B cell (primary cell): ENCODE measurements at regions not wholly inside any gene's neighbourhood (a gene's known extent, or its start where the extent isn't known, plus 50 kb on each side); places are given as distances from the start of the nearest gene placed in this dataset.

Experiments
- ATAC-seq: fragments of 200-7000 bp; cut with Tn5 transposase; one replicate; pipeline ENCODE4 v1.10.0; 2021; ENCODE audit warnings: low read depth, mild to moderate bottlenecking, moderate number of reproducible peaks, moderate library complexity
- CTCF ChIA-PET: fragments of 350-600 bp; sonication (Branson Sonifier 250); formaldehyde crosslinking; loops from one replicate; lab custom pipeline; 2021; ENCODE audit warnings: antibody characterized with exemption, inconsistent platforms; lab: Charles Lee
- POLR2A ChIA-PET: fragments of 350-600 bp; sonication (Branson Sonifier 250); formaldehyde crosslinking; loops from one replicate; lab custom pipeline; 2021; ENCODE audit warnings: antibody characterized with exemption; lab: Charles Lee
- DNase-seq: peaks from one replicate; pipeline ENCODE4 v3.0.0; 2013
- H2AFZ ChIP-seq: 2 replicates; pipeline ENCODE4 v1.6.1; 2012; ENCODE audit warnings: mild to moderate bottlenecking, low read depth, low read length; ENCODE audit not compliant: insufficient read depth, poor library complexity, severe bottlenecking
- H3K27ac ChIP-seq, 2 donors: 1 replicate in 1 of 2; 2 replicates in 1 of 2; pipeline ENCODE4 v1.5.1; 2012 to 2013; ENCODE audit warnings: low read length in 2 of 2, mild to moderate bottlenecking in 2 of 2, moderate library complexity in 1 of 2
- H3K27me3 ChIP-seq, 4 experiments: fragments of 200-600 bp in 1 of 4; sonication (generic) in 1 of 4; replicated peaks in 1 of 4; 1 replicate in 2 of 4; 2 replicates in 2 of 4; pipeline versions ENCODE4 v1.6.1 to v1.7.0; 2013 to 2016; ENCODE audit warnings: low read length in 3 of 4, mild to moderate bottlenecking in 2 of 4, mixed read lengths in 1 of 4, moderate library complexity in 1 of 4; ENCODE audit not compliant: insufficient read depth in 4 of 4, control insufficient read depth in 3 of 4; ENCODE audit errors: control extremely low read depth in 1 of 4
- H3K36me3 ChIP-seq, 2 experiments: replicated peaks in 1 of 2; 1 replicate in 1 of 2; 2 replicates in 1 of 2; pipeline versions ENCODE4 v1.6.1 to v1.7.1; 2013; ENCODE audit warnings: low read length in 1 of 2; ENCODE audit not compliant: insufficient read depth in 2 of 2, control insufficient read depth in 1 of 2; ENCODE audit errors: control extremely low read depth in 1 of 2, extremely low read depth in 1 of 2
- H3K4me1 ChIP-seq, 2 donors: fragments of 200-600 bp in 1 of 2; sonication (generic) in 1 of 2; 1 replicate in 1 of 2; 2 replicates in 1 of 2; pipeline versions ENCODE4 v1.5.1 to v1.6.1; 2013 to 2017; ENCODE audit warnings: low read length in 2 of 2; ENCODE audit not compliant: control insufficient read depth in 2 of 2, insufficient read depth in 2 of 2
- H3K4me2 ChIP-seq: replicated peaks from 2 replicates; pipeline ENCODE3; 2012; ENCODE audit warnings: mild to moderate bottlenecking, low read depth, low read length; ENCODE audit not compliant: poor library complexity, severe bottlenecking
- H3K4me3 ChIP-seq, 5 experiments: fragments of 200-600 bp in 1 of 5; sonication (generic) in 1 of 5; 1 replicate in 3 of 5; 2 replicates in 2 of 5; pipeline versions ENCODE4 v1.5.1 to v1.7.0; 2011 to 2016; ENCODE audit warnings: low read length in 4 of 5, mild to moderate bottlenecking in 4 of 5, low read depth in 2 of 5, control low read depth in 1 of 5, moderate library complexity in 1 of 5; ENCODE audit not compliant: insufficient read depth in 1 of 5; ENCODE audit errors: control extremely low read depth in 1 of 5, extremely low read depth in 1 of 5
- H3K79me2 ChIP-seq: fragments of 200-600 bp; sonication (generic); one replicate; pipeline ENCODE4 v1.6.0; 2016; ENCODE audit warnings: low read length; ENCODE audit not compliant: control insufficient read depth, insufficient read depth
- H3K9ac ChIP-seq: fragments of 200-600 bp; sonication (generic); 2 replicates; pipeline ENCODE4 v1.6.1; 2017; ENCODE audit warnings: mild to moderate bottlenecking, low read length, moderate library complexity
- H3K9me3 ChIP-seq, 3 donors: one replicate each; pipeline versions ENCODE4 v1.6.1 to v1.7.1; 2013; ENCODE audit warnings: low read length in 2 of 3; ENCODE audit not compliant: control insufficient read depth in 2 of 3, insufficient read depth in 1 of 3; ENCODE audit errors: control extremely low read depth in 1 of 3
- H4K20me1 ChIP-seq: 2 replicates; pipeline ENCODE4 v1.6.0; 2012; ENCODE audit warnings: mild to moderate bottlenecking, low read length; ENCODE audit not compliant: insufficient read depth, control insufficient read depth, poor library complexity, severe bottlenecking
- H3K27ac Mint-ChIP-seq: one replicate; pipeline ENCODE4 v1.8.0; 2021; ENCODE audit warnings: mixed read lengths
- H3K27me3 Mint-ChIP-seq: one replicate; pipeline ENCODE4 v1.8.0; 2021; ENCODE audit warnings: mixed read lengths
- H3K4me1 Mint-ChIP-seq: one replicate; pipeline ENCODE4 v1.8.0; 2021; ENCODE audit warnings: mixed read lengths
- H3K4me3 Mint-ChIP-seq: one replicate; pipeline ENCODE4 v1.8.0; 2021; ENCODE audit warnings: mixed read lengths
- H3K9me3 Mint-ChIP-seq: one replicate; pipeline ENCODE4 v1.8.0; 2022; ENCODE audit warnings: mixed read lengths; ENCODE audit not compliant: insufficient read depth
- EZH2 ChIP-seq: IDR thresholded peaks from 2 replicates; pipeline ENCODE4 v1.6.1; 2012; ENCODE audit warnings: borderline replicate concordance, low read depth, mild to moderate bottlenecking, moderate library complexity, low read length; ENCODE audit not compliant: insufficient read depth, poor library complexity, severe bottlenecking
- WGBS: methylation state at CpG from one replicate; pipeline ENCODE4 v1.1.5; 2013; ENCODE audit warnings: missing lambda C conversion rate; ENCODE audit not compliant: insufficient coverage; 5-methylcytosine and 5-hydroxymethylcytosine counted together
- intact Hi-C: fragments of 100-400 bp; cut with micrococcal nuclease; formaldehyde crosslinking; loops from one replicate; pipeline ENCODE4 v1.10.0; 2022
- TF ChIP-seq, protein P1 (sequence below): fragments of 200-600 bp; IDR thresholded peaks from one replicate; pipeline ENCODE4 v1.8.0; 2022; ENCODE audit warnings: antibody characterized with exemption, mild to moderate bottlenecking

GRCh38 chr9:22855980-22856379 is 409.4 kb downstream of the DMRTA1 start:
- H2AFZ ChIP-seq, result no peak overlapping the region
- H3K27me3 ChIP-seq, result no peaks in the 10 kb centered on the region
- H3K9ac ChIP-seq, result no peak overlapping the region
- ChIA-PET POLR2A (no interaction called here), CTCF (no interaction called here)
- no peaks in the 10 kb centered on the region for H4K20me1 ChIP-seq
- H3K4me1 ChIP-seq, result no peaks in the 10 kb centered on the region
- H3K4me3 ChIP-seq, result no peak overlapping the region
- no peaks in the 10 kb centered on the region for H3K79me2 ChIP-seq
- no peak overlapping the region for H3K27ac ChIP-seq
- Mint-ChIP-seq H3K4me1 (no peaks in the 10 kb centered on the region), H3K27me3 (no peaks in the 10 kb centered on the region), H3K9me3 (peaks cover 8% of the 10 kb centered on the region), H3K4me3 (no peak overlapping the region), H3K27ac (no peak overlapping the region)
- H3K4me2 ChIP-seq, result no peak overlapping the region
- ATAC-seq (no peak), DNase-seq (no peak)
- H3K9me3 ChIP-seq, result no peaks in the 10 kb centered on the region
- TF ChIP-seq EZH2, result no peak
- TF ChIP-seq, protein P1, sequence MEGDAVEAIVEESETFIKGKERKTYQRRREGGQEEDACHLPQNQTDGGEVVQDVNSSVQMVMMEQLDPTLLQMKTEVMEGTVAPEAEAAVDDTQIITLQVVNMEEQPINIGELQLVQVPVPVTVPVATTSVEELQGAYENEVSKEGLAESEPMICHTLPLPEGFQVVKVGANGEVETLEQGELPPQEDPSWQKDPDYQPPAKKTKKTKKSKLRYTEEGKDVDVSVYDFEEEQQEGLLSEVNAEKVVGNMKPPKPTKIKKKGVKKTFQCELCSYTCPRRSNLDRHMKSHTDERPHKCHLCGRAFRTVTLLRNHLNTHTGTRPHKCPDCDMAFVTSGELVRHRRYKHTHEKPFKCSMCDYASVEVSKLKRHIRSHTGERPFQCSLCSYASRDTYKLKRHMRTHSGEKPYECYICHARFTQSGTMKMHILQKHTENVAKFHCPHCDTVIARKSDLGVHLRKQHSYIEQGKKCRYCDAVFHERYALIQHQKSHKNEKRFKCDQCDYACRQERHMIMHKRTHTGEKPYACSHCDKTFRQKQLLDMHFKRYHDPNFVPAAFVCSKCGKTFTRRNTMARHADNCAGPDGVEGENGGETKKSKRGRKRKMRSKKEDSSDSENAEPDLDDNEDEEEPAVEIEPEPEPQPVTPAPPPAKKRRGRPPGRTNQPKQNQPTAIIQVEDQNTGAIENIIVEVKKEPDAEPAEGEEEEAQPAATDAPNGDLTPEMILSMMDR, result no peak
- intact Hi-C loops, result no loop called here
- H3K36me3 ChIP-seq, result no peaks in the 10 kb centered on the region

DNA sequence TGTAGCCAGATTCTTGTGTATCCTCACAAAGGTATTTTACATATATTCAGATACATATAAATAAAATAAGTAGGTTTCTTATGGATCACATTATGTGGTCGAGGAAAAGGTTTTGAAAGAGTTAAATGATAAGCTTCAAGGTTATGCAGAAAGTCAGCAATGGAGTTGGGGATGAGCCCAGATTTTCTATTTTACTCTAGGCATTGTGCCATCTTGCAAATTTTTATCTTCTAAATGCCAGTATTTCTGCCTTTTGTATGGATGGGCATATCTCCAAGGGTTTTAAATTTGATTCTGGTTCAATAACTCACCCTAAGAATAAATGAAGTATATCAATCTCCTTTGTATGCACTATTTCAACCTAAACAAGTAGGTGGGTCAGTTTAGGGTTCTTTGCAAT is 410.7 kb downstream of the DMRTA1 start:
- Histone ChIP-seq H3K27ac (no peak overlapping the region), H4K20me1 (no peaks in the 10 kb centered on the region), H3K9ac (no peak overlapping the region), H3K79me2 (no peaks in the 10 kb centered on the region), H3K9me3 (no peaks in the 10 kb centered on the region), H3K4me2 (no peak overlapping the region), H3K36me3 (no peaks in the 10 kb centered on the region), H3K27me3 (no peaks in the 10 kb centered on the region), H3K4me1 (no peaks in the 10 kb centered on the region), H2AFZ (no peak overlapping the region), H3K4me3 (no peak overlapping the region)
- intact Hi-C loops, result no loop called here
- Mint-ChIP-seq H3K4me1 (no peaks in the 10 kb centered on the region), H3K9me3 (peaks cover 7% of the 10 kb centered on the region), H3K27ac (no peak overlapping the region), H3K4me3 (no peak overlapping the region), H3K27me3 (no peaks in the 10 kb centered on the region)
- DNase-seq, result no peak
- CTCF ChIA-PET, result no interaction called here
- POLR2A ChIA-PET, result no interaction called here
- no peak for ATAC-seq
- no CpG with 5 or more reads among the region's 1 CpG for WGBS
- TF ChIP-seq, protein P1, result no peak
- no peak for TF ChIP-seq EZH2
